Activated CD8-positive, alpha-beta T cell treated with anti-CD3 and anti-CD28 coated beads for 36 hours (primary cell): ENCODE measurements at regions not wholly inside any gene's neighbourhood (a gene's known extent, or its start where the extent isn't known, plus 50 kb on each side); places are given as distances from the start of the nearest gene placed in this dataset.

Source experiments
- ATAC-seq: fragments of 200-7000 bp; cut with Tn5 transposase; one replicate; pipeline ENCODE4 v1.10.0; 2021; ENCODE audit warnings: mild to moderate bottlenecking, moderate library complexity
- CTCF ChIA-PET: fragments of 350-600 bp; sonication (Branson Sonifier 250); formaldehyde crosslinking; loops from one replicate; lab custom pipeline; 2021; ENCODE audit warnings: antibody characterized with exemption; lab: Charles Lee
- POLR2A ChIA-PET: fragments of 350-600 bp; sonication (Branson Sonifier 250); formaldehyde crosslinking; loops from one replicate; lab custom pipeline; 2021; ENCODE audit warnings: antibody characterized with exemption; lab: Charles Lee
- DNase-seq: peaks from one replicate; pipeline ENCODE4 v3.0.0-alpha.2; 2020
- H3K27ac Mint-ChIP-seq: one replicate; pipeline ENCODE4 v1.8.0; 2021; ENCODE audit warnings: mild to moderate bottlenecking, mixed read lengths
- H3K27me3 Mint-ChIP-seq: one replicate; pipeline ENCODE4 v1.8.0; 2021; ENCODE audit warnings: mixed read lengths
- H3K36me3 Mint-ChIP-seq: one replicate; pipeline ENCODE4 v1.8.0; 2021; ENCODE audit warnings: low read depth, mixed read lengths
- H3K4me1 Mint-ChIP-seq: one replicate; pipeline ENCODE4 v1.8.0; 2021; ENCODE audit warnings: low read depth, mixed read lengths
- H3K4me3 Mint-ChIP-seq: one replicate; pipeline ENCODE4 v1.8.0; 2021; ENCODE audit warnings: mild to moderate bottlenecking, moderate library complexity, mixed read lengths
- H3K9me3 Mint-ChIP-seq: one replicate; pipeline ENCODE4 v1.8.0; 2021; ENCODE audit warnings: mixed read lengths
- intact Hi-C: fragments of 100-400 bp; cut with micrococcal nuclease; formaldehyde crosslinking; loops from one replicate; pipeline ENCODE4 v1.10.0; 2022
- TF ChIP-seq, protein P1 (sequence below): fragments of 200-600 bp; IDR thresholded peaks from one replicate; pipeline ENCODE4 v1.8.0; 2022; ENCODE audit warnings: antibody characterized with exemption, mild to moderate bottlenecking

DNA sequence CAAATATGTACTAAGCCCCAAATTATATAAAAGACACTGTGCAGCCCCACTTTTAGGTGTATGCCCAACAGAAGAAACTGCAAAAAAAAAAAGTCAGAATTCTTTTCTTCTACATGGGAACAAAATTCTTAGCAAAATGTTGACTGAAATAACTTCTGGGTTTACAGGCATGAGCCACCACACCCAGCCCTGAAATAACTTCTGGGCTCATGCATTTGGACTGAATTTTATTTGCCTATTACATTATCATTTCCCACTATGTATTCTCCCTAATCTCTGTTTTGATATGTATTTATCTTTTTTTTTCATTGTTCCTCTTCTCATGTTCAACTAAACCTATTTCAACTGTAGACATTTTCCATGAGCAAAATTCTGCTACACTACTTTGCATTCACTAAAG, 169.2 kb downstream of the GRIN2B start:
- Mint-ChIP-seq H3K36me3 (no peaks in the 10 kb centered on the region), H3K27me3 (peaks cover 5% of the 10 kb centered on the region), H3K4me3 (no peak overlapping the region), H3K4me1 (no peaks in the 10 kb centered on the region), H3K9me3 (no peaks in the 10 kb centered on the region), H3K27ac (no peak overlapping the region)
- DNase-seq (no peak), ATAC-seq (no peak)
- intact Hi-C loops, result no loop called here
- CTCF ChIA-PET, result no interaction called here
- POLR2A ChIA-PET, result no interaction called here
- TF ChIP-seq, protein P1, sequence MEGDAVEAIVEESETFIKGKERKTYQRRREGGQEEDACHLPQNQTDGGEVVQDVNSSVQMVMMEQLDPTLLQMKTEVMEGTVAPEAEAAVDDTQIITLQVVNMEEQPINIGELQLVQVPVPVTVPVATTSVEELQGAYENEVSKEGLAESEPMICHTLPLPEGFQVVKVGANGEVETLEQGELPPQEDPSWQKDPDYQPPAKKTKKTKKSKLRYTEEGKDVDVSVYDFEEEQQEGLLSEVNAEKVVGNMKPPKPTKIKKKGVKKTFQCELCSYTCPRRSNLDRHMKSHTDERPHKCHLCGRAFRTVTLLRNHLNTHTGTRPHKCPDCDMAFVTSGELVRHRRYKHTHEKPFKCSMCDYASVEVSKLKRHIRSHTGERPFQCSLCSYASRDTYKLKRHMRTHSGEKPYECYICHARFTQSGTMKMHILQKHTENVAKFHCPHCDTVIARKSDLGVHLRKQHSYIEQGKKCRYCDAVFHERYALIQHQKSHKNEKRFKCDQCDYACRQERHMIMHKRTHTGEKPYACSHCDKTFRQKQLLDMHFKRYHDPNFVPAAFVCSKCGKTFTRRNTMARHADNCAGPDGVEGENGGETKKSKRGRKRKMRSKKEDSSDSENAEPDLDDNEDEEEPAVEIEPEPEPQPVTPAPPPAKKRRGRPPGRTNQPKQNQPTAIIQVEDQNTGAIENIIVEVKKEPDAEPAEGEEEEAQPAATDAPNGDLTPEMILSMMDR, result no peak

DNA sequence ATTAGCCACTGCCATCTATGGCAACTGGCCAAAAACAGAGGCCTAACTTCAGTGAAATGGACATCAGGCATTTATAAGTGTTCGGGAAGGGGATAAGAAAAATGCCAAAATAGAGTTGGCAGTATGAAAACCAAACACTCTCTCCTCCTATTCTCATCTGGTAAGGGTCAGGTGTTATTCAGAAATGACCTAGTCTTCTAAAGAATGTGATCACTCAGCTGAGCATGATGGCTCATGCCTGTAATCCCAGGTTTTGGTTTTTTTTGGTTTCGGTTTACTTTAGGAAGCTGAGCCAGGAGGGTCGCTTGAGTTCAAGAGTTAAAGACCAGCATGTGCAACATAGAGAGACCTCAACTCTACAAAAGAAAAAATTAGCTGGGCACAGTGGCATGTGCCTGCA, 170.3 kb downstream of the GRIN2B start:
- ChIA-PET POLR2A (interaction anchor here (0.6 kb wide), 1 partner anchor 837 kb away, joined by 3 read pairs; no protein-coding TSS in a partner anchor), CTCF (no interaction called here)
- H3K27ac Mint-ChIP-seq, result no peak overlapping the region
- H3K36me3 Mint-ChIP-seq, result no peaks in the 10 kb centered on the region
- H3K9me3 Mint-ChIP-seq, result no peaks in the 10 kb centered on the region
- intact Hi-C loops, result no loop called here
- DNase-seq, result no peak
- peaks cover 5% of the 10 kb centered on the region for H3K27me3 Mint-ChIP-seq
- TF ChIP-seq, protein P1, result no peak
- H3K4me3 Mint-ChIP-seq, result no peak overlapping the region
- no peak for ATAC-seq
- no peaks in the 10 kb centered on the region for H3K4me1 Mint-ChIP-seq

DNA sequence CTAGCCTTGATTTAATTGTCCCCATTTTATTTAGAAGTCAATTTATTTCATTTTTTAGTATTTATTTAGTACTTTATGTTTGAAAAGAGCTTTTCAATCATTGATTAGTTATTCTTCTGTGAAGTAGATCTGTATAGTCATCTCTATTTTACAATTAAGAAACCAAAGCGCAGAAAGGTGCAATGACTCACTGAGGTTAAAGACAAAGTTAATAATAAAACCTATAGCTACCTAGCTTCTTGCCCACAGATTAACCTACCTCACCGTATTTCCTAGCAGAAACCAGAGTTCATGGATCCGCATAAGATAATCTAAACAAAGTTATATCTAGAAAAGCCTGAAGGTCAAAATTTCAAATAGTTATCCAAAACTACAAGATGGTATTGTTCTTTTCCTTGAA, 176.4 kb downstream of the GRIN2B start:
- ChIA-PET POLR2A (no interaction called here), CTCF (no interaction called here)
- no peaks in the 10 kb centered on the region for H3K4me1 Mint-ChIP-seq
- DNase-seq (no peak), ATAC-seq (no peak)
- intact Hi-C loops, result no loop called here
- H3K36me3 Mint-ChIP-seq, result no peaks in the 10 kb centered on the region
- no peaks in the 10 kb centered on the region for H3K27me3 Mint-ChIP-seq
- TF ChIP-seq, protein P1, result no peak
- no peaks in the 10 kb centered on the region for H3K9me3 Mint-ChIP-seq
- no peak overlapping the region for H3K27ac Mint-ChIP-seq
- H3K4me3 Mint-ChIP-seq, result no peak overlapping the region

DNA sequence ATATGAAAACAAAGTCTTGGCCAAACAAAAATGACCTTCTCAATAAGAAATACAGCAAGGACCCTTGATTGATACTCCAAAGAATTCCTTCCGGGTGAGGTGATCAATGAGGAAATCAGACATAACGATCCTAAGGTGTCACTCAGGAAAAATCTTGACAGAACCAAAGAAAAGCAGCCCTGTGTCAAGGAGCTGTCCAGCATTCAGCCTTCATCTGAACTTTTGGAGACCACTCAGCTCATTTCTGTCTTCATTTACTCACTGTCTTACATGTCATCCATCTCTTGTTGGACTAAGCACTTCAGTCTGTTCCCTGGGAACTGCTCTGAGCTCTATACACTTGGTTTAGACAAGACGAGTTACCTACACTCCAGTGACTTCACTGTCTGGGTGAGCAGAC, 179.9 kb downstream of the GRIN2B start:
- H3K4me3 Mint-ChIP-seq, result no peak overlapping the region
- CTCF ChIA-PET, result no interaction called here

DNA sequence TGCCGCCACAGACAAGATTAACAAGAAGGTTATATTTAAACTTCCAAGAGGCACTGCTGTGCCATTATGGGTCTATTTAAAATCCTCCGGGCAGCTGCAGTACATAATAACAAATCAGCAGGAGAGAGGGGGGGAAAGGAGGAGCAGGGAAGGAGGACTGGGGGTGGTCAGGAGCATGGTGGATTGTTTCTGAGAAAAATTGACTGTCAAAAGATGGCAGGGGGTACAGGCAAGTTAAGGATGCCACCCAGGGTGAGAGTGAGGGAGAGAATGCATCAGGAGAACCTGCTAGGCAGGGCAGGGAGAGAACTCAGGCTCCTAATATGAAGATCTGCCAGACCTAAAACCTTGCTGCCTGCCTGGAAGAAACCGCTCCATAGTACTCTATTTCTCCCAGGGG, 181.8 kb downstream of the GRIN2B start:
- ATAC-seq (no peak), DNase-seq (no peak)
- intact Hi-C loops, result no loop called here
- Mint-ChIP-seq H3K36me3 (no peaks in the 10 kb centered on the region), H3K27ac (no peak overlapping the region), H3K9me3 (peaks cover 4% of the 10 kb centered on the region), H3K4me3 (no peak overlapping the region), H3K27me3 (no peaks in the 10 kb centered on the region), H3K4me1 (no peaks in the 10 kb centered on the region)
- ChIA-PET POLR2A (no interaction called here), CTCF (no interaction called here)
- TF ChIP-seq, protein P1, result no peak

More for the DNA sequence above, 179.9 kb downstream of the GRIN2B start:
- POLR2A ChIA-PET, result no interaction called here
- TF ChIP-seq, protein P1, result no peak
- Mint-ChIP-seq H3K9me3 (no peaks in the 10 kb centered on the region), H3K27ac (no peak overlapping the region), H3K4me1 (no peaks in the 10 kb centered on the region), H3K27me3 (no peaks in the 10 kb centered on the region), H3K36me3 (no peaks in the 10 kb centered on the region)
- ATAC-seq, result no peak
- DNase-seq, result no peak
- intact Hi-C loops, result no loop called here
